HS-27A (cell line): ENCODE measurements at regions not wholly inside any gene's neighbourhood (a gene's known extent, or its start where the extent isn't known, plus 50 kb on each side); places are given as distances from the start of the nearest gene placed in this dataset.

Source experiments
- DNase-seq: peaks from one replicate; pipeline ENCODE4 v3.0.0-alpha.2; 2012; ENCODE audit warnings: low read depth, missing footprints

GRCh38 chr13:85742355-85742754 lies 56.9 kb downstream of the SLITRK6 start:
- no peak for DNase-seq

GRCh38 chr13:85741017-85741416 lies 58.2 kb downstream of the SLITRK6 start:
- DNase-seq = no peak

- no peak for DNase-seq
These were observed 60.4 kb downstream of the SLITRK6 start for GRCh38 chr13:85738696-85739320.

- DNase-seq = no peak
These were observed 61.3 kb downstream of the SLITRK6 start for GRCh38 chr13:85737952-85738351.

- DNase-seq = no peak
These were observed 69.9 kb downstream of the SLITRK6 start for GRCh38 chr13:85729296-85729695.

- DNase-seq = no peak
These were observed 70.4 kb downstream of the SLITRK6 start for GRCh38 chr13:85728811-85729210.

- no peak for DNase-seq
These were observed 73.8 kb downstream of the SLITRK6 start for GRCh38 chr13:85725433-85725832.

GRCh38 chr13:85724546-85725432 lies 74.4 kb downstream of the SLITRK6 start:
- DNase-seq = no peak

GRCh38 chr13:85719749-85720148 lies 79.5 kb downstream of the SLITRK6 start:
- no peak for DNase-seq

- DNase-seq = no peak
These were observed 81.3 kb downstream of the SLITRK6 start for GRCh38 chr13:85717921-85718320.

- DNase-seq = no peak
These were observed 88.7 kb downstream of the SLITRK6 start for GRCh38 chr13:85710545-85710944.

GRCh38 chr13:85709721-85710120 lies 89.5 kb downstream of the SLITRK6 start:
- no peak for DNase-seq

GRCh38 chr13:85709072-85709471 lies 90.1 kb downstream of the SLITRK6 start:
- no peak for DNase-seq

- no peak for DNase-seq
These were observed 98.3 kb downstream of the SLITRK6 start for GRCh38 chr13:85700906-85701305.

GRCh38 chr13:85698256-85698655 lies 101.0 kb downstream of the SLITRK6 start:
- no peak for DNase-seq

- no peak for DNase-seq
These were observed 104.2 kb downstream of the SLITRK6 start for GRCh38 chr13:85694992-85695391.

- no peak for DNase-seq
These were observed 105.2 kb downstream of the SLITRK6 start for GRCh38 chr13:85693889-85694511.

- no peak for DNase-seq
These were observed 108.9 kb downstream of the SLITRK6 start for GRCh38 chr13:85690368-85690767.

GRCh38 chr13:85685436-85685835 lies 113.8 kb downstream of the SLITRK6 start:
- no peak for DNase-seq

GRCh38 chr13:85675151-85675907 lies 123.9 kb downstream of the SLITRK6 start:
- no peak for DNase-seq

GRCh38 chr13:85671336-85671735 lies 127.9 kb downstream of the SLITRK6 start:
- DNase-seq = no peak

- DNase-seq = no peak
These were observed 132.9 kb downstream of the SLITRK6 start for GRCh38 chr13:85666356-85666755.
